ENCODE measurements at regions not wholly inside any gene's neighbourhood (a gene's known extent, or its start where the extent isn't known, plus 50 kb on each side); places are given as distances from the start of the nearest gene placed in this dataset.
"Not testable (repeated sequence)": the region's sequence is repeated elsewhere in the genome, so short reads cannot be mapped to it uniquely, and the experiment has no call there.

- DNase-seq (ENCODE audit: low read depth) = no peak
These were observed 107.5 kb upstream of the PELI1 start for GRCh38 chr2:64251497-64252250.

GRCh38 chr2:64252251-64252978 is 108.2 kb upstream of the PELI1 start:
- DNase-seq (ENCODE audit: low read depth) = not testable (repeated sequence)

GRCh38 chr2:64253421-64253820 is 109.2 kb upstream of the PELI1 start:
- not testable (repeated sequence) for DNase-seq (ENCODE audit: low read depth)

GRCh38 chr2:64258566-64258965 is 114.3 kb upstream of the PELI1 start:
- no peak for DNase-seq (ENCODE audit: low read depth)

GRCh38 chr2:64259312-64259711 is 115.1 kb upstream of the PELI1 start:
- DNase-seq (ENCODE audit: low read depth) = peak; percentile 41

- DNase-seq (ENCODE audit: low read depth) = no peak
These were observed 116.0 kb upstream of the PELI1 start for GRCh38 chr2:64260093-64260803.

- no peak for DNase-seq (ENCODE audit: low read depth)
These were observed 116.6 kb upstream of the PELI1 start for GRCh38 chr2:64260817-64261216.

GRCh38 chr2:64262071-64262470 is 117.9 kb upstream of the PELI1 start:
- DNase-seq (ENCODE audit: low read depth) = no peak

GRCh38 chr2:64262816-64263215 is 118.6 kb upstream of the PELI1 start:
- no peak for DNase-seq (ENCODE audit: low read depth)

- DNase-seq (ENCODE audit: low read depth) = peak; percentile 52
These were observed 119.1 kb upstream of the PELI1 start for GRCh38 chr2:64263315-64263714.

GRCh38 chr2:64267699-64268098 is 123.5 kb upstream of the PELI1 start:
- no peak for DNase-seq (ENCODE audit: low read depth)

GRCh38 chr2:64268330-64269048 is 124.3 kb upstream of the PELI1 start:
- DNase-seq (ENCODE audit: low read depth) = no peak

GRCh38 chr2:64273524-64274398 is 129.5 kb upstream of the PELI1 start:
- peak; percentile 31 for DNase-seq (ENCODE audit: low read depth)

GRCh38 chr2:64274399-64275173 is 130.4 kb upstream of the PELI1 start:
- DNase-seq (ENCODE audit: low read depth) = no peak

- no peak for DNase-seq (ENCODE audit: low read depth)
These were observed 130.9 kb upstream of the PELI1 start for GRCh38 chr2:64275174-64275466.

- DNase-seq (ENCODE audit: low read depth) = no peak
These were observed 132.3 kb upstream of the PELI1 start for GRCh38 chr2:64276417-64277095.

GRCh38 chr2:64277101-64277849 is 133.1 kb upstream of the PELI1 start:
- no peak for DNase-seq (ENCODE audit: low read depth)

- not testable (repeated sequence) for DNase-seq (ENCODE audit: low read depth)
These were observed 136.6 kb upstream of the PELI1 start for GRCh38 chr2:64280812-64281211.

- no peak for DNase-seq (ENCODE audit: low read depth)
These were observed 138.9 kb upstream of the PELI1 start for GRCh38 chr2:64283006-64283570.

Data from fibroblast of the conjunctiva (primary cell).